GM23338 (cell line): ENCODE measurements at regions not wholly inside any gene's neighbourhood (a gene's known extent, or its start where the extent isn't known, plus 50 kb on each side); places are given as distances from the start of the nearest gene placed in this dataset.

Experiments used
- ATAC-seq: fragments of 200-7000 bp; cut with Tn5 transposase; 3 replicates; pipeline ENCODE4 v1.9.1; 2020
- DNase-seq: peaks from one replicate; pipeline ENCODE4 v3.0.0-alpha.2; 2015; ENCODE audit warnings: low spot score
- H2AFZ ChIP-seq: fragments of 200-600 bp; sonication (generic); 2 replicates; pipeline ENCODE4 v1.8.0; 2016; ENCODE audit warnings: antibody characterized with exemption, mild to moderate bottlenecking, moderate library complexity
- H3F3A ChIP-seq: fragments of 200-600 bp; sonication (generic); replicated peaks from 2 replicates; pipeline ENCODE4 v1.8.0; 2017; ENCODE audit warnings: antibody characterized with exemption, mixed run types, low read depth
- H3K27ac ChIP-seq: fragments of 200-600 bp; sonication (generic); 2 replicates; pipeline ENCODE4 v1.6.1; 2016; ENCODE audit warnings: low read depth
- H3K27me3 ChIP-seq: fragments of 200-600 bp; sonication (generic); 2 replicates; pipeline ENCODE4 v1.8.0; 2016; ENCODE audit warnings: mild to moderate bottlenecking, mixed run types, moderate library complexity; ENCODE audit not compliant: insufficient read depth
- H3K36me3 ChIP-seq: fragments of 200-600 bp; sonication (generic); 2 replicates; pipeline ENCODE4 v1.8.0; 2016; ENCODE audit warnings: mild to moderate bottlenecking; ENCODE audit not compliant: insufficient read depth
- H3K4me1 ChIP-seq: fragments of 200-600 bp; sonication (generic); 2 replicates; pipeline ENCODE4 v1.8.0; 2016; ENCODE audit warnings: mild to moderate bottlenecking, moderate library complexity; ENCODE audit not compliant: insufficient read depth
- H3K4me2 ChIP-seq: fragments of 200-600 bp; sonication (generic); 2 replicates; pipeline ENCODE4 v1.7.1; 2017; ENCODE audit warnings: mixed run types
- H3K4me3 ChIP-seq: fragments of 200-600 bp; sonication (generic); 2 replicates; pipeline ENCODE4 v1.6.1; 2016; ENCODE audit warnings: mixed run types
- H3K79me2 ChIP-seq: fragments of 200-600 bp; sonication (generic); replicated peaks from 2 replicates; pipeline ENCODE4 v1.8.0; 2017; ENCODE audit warnings: mild to moderate bottlenecking; ENCODE audit not compliant: insufficient read depth
- H3K9me2 ChIP-seq: fragments of 200-600 bp; sonication (generic); 2 replicates; pipeline ENCODE4 v1.8.0; 2017; ENCODE audit not compliant: insufficient read depth
- H4K20me1 ChIP-seq: fragments of 200-600 bp; sonication (generic); replicated peaks from 2 replicates; pipeline ENCODE4 v1.8.0; 2017; ENCODE audit warnings: mild to moderate bottlenecking; ENCODE audit not compliant: insufficient read depth
- H3K27ac Mint-ChIP-seq: 2 replicates; pipeline ENCODE4 v1.8.0; 2020; ENCODE audit warnings: inconsistent platforms, mild to moderate bottlenecking, moderate library complexity, mixed read lengths
- H3K27me3 Mint-ChIP-seq: 3 replicates; pipeline ENCODE4 v1.8.0; 2022; ENCODE audit warnings: low read depth, mild to moderate bottlenecking, moderate library complexity, mixed read lengths, inconsistent platforms; ENCODE audit not compliant: insufficient read depth, poor library complexity
- H3K36me3 Mint-ChIP-seq: 3 replicates; pipeline ENCODE4 v1.8.0; 2021; ENCODE audit warnings: low read depth, mild to moderate bottlenecking, inconsistent platforms, moderate library complexity, mixed read lengths
- H3K4me1 Mint-ChIP-seq: 3 replicates; pipeline ENCODE4 v1.8.0; 2020; ENCODE audit warnings: mild to moderate bottlenecking, inconsistent platforms, mixed read lengths
- H3K4me3 Mint-ChIP-seq: 3 replicates; pipeline ENCODE4 v1.8.0; 2021; ENCODE audit warnings: moderate library complexity, mild to moderate bottlenecking, inconsistent platforms, mixed read lengths
- H3K9me3 Mint-ChIP-seq: 3 replicates; pipeline ENCODE4 v1.8.0; 2020; ENCODE audit warnings: moderate library complexity, mild to moderate bottlenecking, inconsistent platforms, mixed read lengths
- CREB1 ChIP-seq: fragments of 250-450 bp; sonication (Bioruptor Pico); IDR thresholded peaks from 2 replicates; pipeline ENCODE4 v1.5.0; 2020; ENCODE audit warnings: low read depth, mild to moderate bottlenecking, moderate library complexity
- EZH2 ChIP-seq: fragments of 200-600 bp; sonication (generic); IDR thresholded peaks from one replicate; pipeline ENCODE4 v1.8.0; 2017; ENCODE audit warnings: antibody characterized with exemption, mild to moderate bottlenecking, low read depth; ENCODE audit not compliant: unreplicated experiment
- EZH2phosphoT487 ChIP-seq: fragments of 200-600 bp; sonication (generic); IDR thresholded peaks from one replicate; pipeline ENCODE4 v1.8.1; 2018; ENCODE audit warnings: antibody characterized with exemption; ENCODE audit not compliant: unreplicated experiment
- JUNB ChIP-seq: IDR thresholded peaks from one replicate; pipeline ENCODE4 v1.6.1; 2016; ENCODE audit warnings: antibody characterized with exemption; ENCODE audit not compliant: unreplicated experiment
- NANOG ChIP-seq: IDR thresholded peaks from 2 replicates; pipeline ENCODE4 v1.6.1; 2016; ENCODE audit warnings: antibody characterized with exemption, borderline replicate concordance
- POLR2AphosphoS5 ChIP-seq: IDR thresholded peaks from 2 replicates; pipeline ENCODE4 v1.6.1; 2016; ENCODE audit warnings: antibody characterized with exemption, low read depth
- STAT1 ChIP-seq: IDR thresholded peaks from one replicate; pipeline ENCODE4 v1.6.1; 2016; ENCODE audit warnings: antibody characterized with exemption; ENCODE audit not compliant: unreplicated experiment
- ZNF114 ChIP-seq: fragments of 250-450 bp; sonication (Bioruptor Pico); IDR thresholded peaks from 2 replicates; pipeline ENCODE4 v1.5.0; 2020; ENCODE audit warnings: mild to moderate bottlenecking, moderate library complexity
- ZNF331 ChIP-seq: fragments of 250-450 bp; sonication (Bioruptor Pico); IDR thresholded peaks from 2 replicates; pipeline ENCODE4 v1.5.0; 2020; ENCODE audit warnings: low read depth, mild to moderate bottlenecking, moderate library complexity
- ZNF462 ChIP-seq: fragments of 250-450 bp; sonication (Bioruptor Pico); IDR thresholded peaks from 2 replicates; pipeline ENCODE4 v1.5.0; 2020; ENCODE audit warnings: mild to moderate bottlenecking, moderate library complexity
- TF ChIP-seq, protein P1 (sequence below): IDR thresholded peaks from one replicate; pipeline ENCODE4 v1.6.1; 2018; ENCODE audit warnings: antibody characterized with exemption; ENCODE audit not compliant: unreplicated experiment

GRCh38 chr7:3119963-3120362, 76.3 kb upstream of the CARD11 start (continued):
- TF ChIP-seq JUNB (no peak), EZH2phosphoT487 (no peak), ZNF114 (CRISPR knock-in tag) (no peak), POLR2AphosphoS5 (no peak)

DNA sequence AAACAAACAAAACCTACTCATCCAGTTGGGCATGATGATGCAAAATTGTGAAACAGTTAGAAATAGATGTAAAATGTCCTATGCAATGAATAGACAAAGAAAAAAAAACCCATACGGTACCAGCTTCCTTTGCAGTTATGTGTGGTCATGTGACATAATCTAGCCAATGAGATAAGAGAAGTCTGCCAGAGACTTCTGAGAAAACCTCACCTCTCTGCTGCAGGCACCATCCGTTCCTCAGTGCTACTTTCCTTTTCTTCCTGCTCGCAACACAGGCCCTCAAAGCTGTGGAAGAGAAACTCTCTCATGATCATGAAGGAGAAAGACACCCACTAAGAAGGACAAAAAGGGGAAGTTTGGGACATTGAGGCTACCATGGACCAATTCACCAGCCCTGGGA, 76.8 kb upstream of the CARD11 start:
- Histone ChIP-seq H3K79me2 (no peaks in the 10 kb centered on the region), H3K4me2 (no peak overlapping the region), H3K27ac (no peak overlapping the region), H4K20me1 (no peaks in the 10 kb centered on the region), H2AFZ (no peak overlapping the region), H3K36me3 (no peaks in the 10 kb centered on the region), H3K27me3 (no peaks in the 10 kb centered on the region), H3K4me3 (no peak overlapping the region), H3K4me1 (no peaks in the 10 kb centered on the region), H3F3A (no peaks in the 10 kb centered on the region), H3K9me2 (0 out of 2 replicates have a peak, but pooled peaks cover under 1% of the 10 kb centered on the region)
- H3K27ac Mint-ChIP-seq, result no peak overlapping the region
- H3K9me3 Mint-ChIP-seq, result peaks cover 35% of the 10 kb centered on the region
- H3K27me3 Mint-ChIP-seq, result peaks cover 8% of the 10 kb centered on the region
- peaks cover 2% of the 10 kb centered on the region; the same call in 2 of the 3 replicates for H3K4me1 Mint-ChIP-seq
- TF ChIP-seq ZNF114 (CRISPR knock-in tag), result no peak
- no peak for TF ChIP-seq ZNF331 (CRISPR knock-in tag)
- TF ChIP-seq POLR2AphosphoS5, result no peak
- TF ChIP-seq STAT1, result no peak
- no peak for TF ChIP-seq NANOG
- no peak overlapping the region for H3K4me3 Mint-ChIP-seq
- H3K36me3 Mint-ChIP-seq, result peaks cover 18% of the 10 kb centered on the region
- no peak for ATAC-seq
- no peak for DNase-seq

DNA sequence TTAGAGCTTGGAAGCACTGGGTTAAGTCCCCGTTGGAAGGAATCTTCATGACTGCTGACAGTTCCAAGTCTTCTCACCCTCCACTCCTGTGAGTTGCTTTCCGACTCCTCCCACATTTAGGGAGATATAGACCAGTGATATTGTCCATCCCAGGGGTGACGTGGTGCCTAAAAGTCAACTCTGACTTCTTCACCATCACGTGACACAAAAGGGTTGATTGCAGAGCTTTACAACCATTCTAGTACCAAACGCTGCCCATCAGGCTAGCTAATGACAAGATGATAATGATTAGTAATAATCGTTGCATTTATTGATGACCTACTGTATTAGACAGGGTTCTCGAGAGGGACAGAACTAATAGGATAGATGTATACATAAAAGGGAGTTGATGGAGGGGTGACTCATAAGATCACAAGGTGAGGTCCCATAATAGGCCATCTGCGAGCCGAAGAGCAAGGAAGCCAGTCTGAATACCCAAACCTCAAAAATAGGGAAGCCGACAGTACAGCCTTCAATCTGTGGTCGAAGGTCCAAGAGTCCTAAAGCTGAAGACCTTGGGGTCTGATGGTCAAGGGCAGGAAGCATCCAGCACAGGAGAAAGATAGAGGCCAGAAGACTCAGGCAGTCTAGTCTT, 85.3 kb upstream of the CARD11 start:
- Mint-ChIP-seq H3K4me1 (no peaks in the 10 kb centered on the region), H3K4me3 (no peak overlapping the region), H3K27me3 (peaks cover 4% of the 10 kb centered on the region), H3K9me3 (peaks cover 7% of the 10 kb centered on the region; the same call in 1 of the 3 replicates), H3K27ac (no peak overlapping the region), H3K36me3 (no peaks in the 10 kb centered on the region)
- Histone ChIP-seq H3K36me3 (no peaks in the 10 kb centered on the region), H3K9me2 (no peaks in the 10 kb centered on the region), H3K27me3 (no peaks in the 10 kb centered on the region), H2AFZ (no peak overlapping the region), H3K27ac (no peak overlapping the region), H3K4me2 (no peak overlapping the region), H3K79me2 (no peaks in the 10 kb centered on the region), H3F3A (no peaks in the 10 kb centered on the region), H3K4me3 (no peak overlapping the region), H3K4me1 (no peaks in the 10 kb centered on the region), H4K20me1 (no peaks in the 10 kb centered on the region)
- no peak for DNase-seq
- ATAC-seq, result no peak
- TF ChIP-seq EZH2 (no peak), ZNF331 (CRISPR knock-in tag) (no peak), ZNF114 (CRISPR knock-in tag) (no peak), EZH2phosphoT487 (no peak), ZNF462 (no peak), CREB1 (CRISPR knock-in tag) (no peak)
- TF ChIP-seq, protein P1, sequence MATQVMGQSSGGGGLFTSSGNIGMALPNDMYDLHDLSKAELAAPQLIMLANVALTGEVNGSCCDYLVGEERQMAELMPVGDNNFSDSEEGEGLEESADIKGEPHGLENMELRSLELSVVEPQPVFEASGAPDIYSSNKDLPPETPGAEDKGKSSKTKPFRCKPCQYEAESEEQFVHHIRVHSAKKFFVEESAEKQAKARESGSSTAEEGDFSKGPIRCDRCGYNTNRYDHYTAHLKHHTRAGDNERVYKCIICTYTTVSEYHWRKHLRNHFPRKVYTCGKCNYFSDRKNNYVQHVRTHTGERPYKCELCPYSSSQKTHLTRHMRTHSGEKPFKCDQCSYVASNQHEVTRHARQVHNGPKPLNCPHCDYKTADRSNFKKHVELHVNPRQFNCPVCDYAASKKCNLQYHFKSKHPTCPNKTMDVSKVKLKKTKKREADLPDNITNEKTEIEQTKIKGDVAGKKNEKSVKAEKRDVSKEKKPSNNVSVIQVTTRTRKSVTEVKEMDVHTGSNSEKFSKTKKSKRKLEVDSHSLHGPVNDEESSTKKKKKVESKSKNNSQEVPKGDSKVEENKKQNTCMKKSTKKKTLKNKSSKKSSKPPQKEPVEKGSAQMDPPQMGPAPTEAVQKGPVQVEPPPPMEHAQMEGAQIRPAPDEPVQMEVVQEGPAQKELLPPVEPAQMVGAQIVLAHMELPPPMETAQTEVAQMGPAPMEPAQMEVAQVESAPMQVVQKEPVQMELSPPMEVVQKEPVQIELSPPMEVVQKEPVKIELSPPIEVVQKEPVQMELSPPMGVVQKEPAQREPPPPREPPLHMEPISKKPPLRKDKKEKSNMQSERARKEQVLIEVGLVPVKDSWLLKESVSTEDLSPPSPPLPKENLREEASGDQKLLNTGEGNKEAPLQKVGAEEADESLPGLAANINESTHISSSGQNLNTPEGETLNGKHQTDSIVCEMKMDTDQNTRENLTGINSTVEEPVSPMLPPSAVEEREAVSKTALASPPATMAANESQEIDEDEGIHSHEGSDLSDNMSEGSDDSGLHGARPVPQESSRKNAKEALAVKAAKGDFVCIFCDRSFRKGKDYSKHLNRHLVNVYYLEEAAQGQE, result no peak
